Panc1 (cell line): ENCODE measurements at regions not wholly inside any gene's neighbourhood (a gene's known extent, or its start where the extent isn't known, plus 50 kb on each side); places are given as distances from the start of the nearest gene placed in this dataset.

Source experiments
- ATAC-seq: fragments of 200-7000 bp; cut with Tn5 transposase; 2 replicates; pipeline ENCODE4 v1.9.1; 2020; ENCODE audit warnings: mild to moderate bottlenecking, moderate library complexity
- BruUV-seq: library from RNA; stranded (reverse); fragments of 400-500 nt; replicated peaks from 2 replicates; lab custom pipeline; 2021; lab: Mats Ljungman, UMichigan
- CTCF ChIA-PET: fragments of 300-600 bp; sonication (Branson Sonifier 250); formaldehyde crosslinking; loops from one replicate; lab custom pipeline; 2022; ENCODE audit warnings: antibody characterized with exemption; lab: Charles Lee
- POLR2A ChIA-PET: fragments of 300-600 bp; sonication (Branson Sonifier 250); formaldehyde crosslinking; loops from one replicate; lab custom pipeline; 2022; ENCODE audit warnings: antibody characterized with exemption; lab: Charles Lee
- DNase-seq: peaks from one replicate; pipeline ENCODE4 v3.0.0-alpha.2; 2010; ENCODE audit warnings: low read depth, low spot score
- H3K27ac ChIP-seq: 2 replicates; pipeline ENCODE4 v1.5.1; 2011; ENCODE audit warnings: mild to moderate bottlenecking, low read length, inconsistent platforms
- H3K27me3 ChIP-seq: fragments of 200-500 bp; sonication (Bioruptor generic); 2 replicates; pipeline ENCODE4 v1.6.0; 2014; ENCODE audit warnings: low read length, inconsistent platforms; ENCODE audit not compliant: control insufficient read depth, insufficient read depth
- H3K36me3 ChIP-seq: fragments of 200-500 bp; sonication (Bioruptor generic); 2 replicates; pipeline ENCODE4 v1.5.1; 2014; ENCODE audit warnings: inconsistent platforms, mild to moderate bottlenecking, low read length, moderate library complexity; ENCODE audit not compliant: control insufficient read depth, insufficient read depth
- H3K4me1 ChIP-seq: 2 replicates; pipeline ENCODE4 v1.5.1; 2011; ENCODE audit warnings: inconsistent platforms, mild to moderate bottlenecking, low read length, moderate library complexity; ENCODE audit not compliant: control insufficient read depth, insufficient read depth
- H3K4me3 ChIP-seq, 2 experiments: 2 replicates each; pipeline ENCODE4 v1.5.1; 2011 to 2012; ENCODE audit warnings: low read depth in 2 of 2, low read length in 2 of 2, mild to moderate bottlenecking in 2 of 2, inconsistent platforms in 1 of 2, moderate library complexity in 1 of 2
- H3K9me3 ChIP-seq: fragments of 200-500 bp; sonication (Bioruptor generic); 2 replicates; pipeline ENCODE4 v1.5.1; 2014; ENCODE audit warnings: low read depth, mild to moderate bottlenecking, inconsistent platforms, low read length, moderate library complexity; ENCODE audit not compliant: control insufficient read depth, insufficient read depth
- CTCF ChIP-seq: fragments of 450-650 bp; IDR thresholded peaks from 2 replicates; pipeline ENCODE4 v1.5.1; 2017; ENCODE audit warnings: mild to moderate bottlenecking
- POLR2AphosphoS5 ChIP-seq: IDR thresholded peaks from 2 replicates; pipeline ENCODE4 v1.6.1; 2012; ENCODE audit warnings: mild to moderate bottlenecking, low read depth, low read length, moderate library complexity
- REST ChIP-seq, 2 experiments: IDR thresholded peaks; 2 replicates each; pipeline ENCODE4 v1.6.1; 2011 to 2012; ENCODE audit warnings: low read depth in 2 of 2, control low read depth in 1 of 2, low read length in 1 of 2, mild to moderate bottlenecking in 1 of 2, moderate library complexity in 1 of 2; ENCODE audit not compliant: insufficient read depth in 1 of 2
- SIN3A ChIP-seq: IDR thresholded peaks from 2 replicates; pipeline ENCODE4 v1.6.1; 2012; ENCODE audit warnings: low read depth, mild to moderate bottlenecking, low read length, moderate library complexity, borderline replicate concordance; ENCODE audit not compliant: insufficient read depth
- TCF7L2 ChIP-seq: IDR thresholded peaks from 2 replicates; pipeline ENCODE4 v1.6.1; 2011; ENCODE audit warnings: mild to moderate bottlenecking, low read depth, low read length, inconsistent platforms
- in situ Hi-C: cut with HindIII; loops from 2 replicates; pipeline ENCODE4 v1.10.0; 2016; ENCODE audit warnings: low sequenced_read_pairs, low pct_unique_long_range_greater_than_20kb
- intact Hi-C: fragments of 100-400 bp; cut with micrococcal nuclease; formaldehyde crosslinking; loops from one replicate; pipeline ENCODE4 v1.10.0; 2022; ENCODE audit not compliant: unreplicated experiment

GRCh38 chr22:44429941-44430587 is 68.0 kb downstream of the RTL6 start:
- ChIA-PET POLR2A (interaction anchor here (0.6 kb wide), 2 partner anchors 62 to 197 kb away, joined by 3 to 6 read pairs; no protein-coding TSS in a partner anchor), CTCF (no interaction called here)
- H3K4me1 ChIP-seq = no peaks in the 10 kb centered on the region
- no peaks in the 10 kb centered on the region for H3K36me3 ChIP-seq
- no peaks in the 10 kb centered on the region for H3K27me3 ChIP-seq
- no peak for DNase-seq
- no peaks in the 10 kb centered on the region for H3K9me3 ChIP-seq
- intact Hi-C loops (no loop called here), in situ Hi-C loops (no loop called here)
- H3K4me3 ChIP-seq = no peak overlapping the region
- H3K27ac ChIP-seq = no peak overlapping the region
- BruUV-seq = no TSS peak
- ATAC-seq = no peak
- no peak for TF ChIP-seq CTCF
- TF ChIP-seq POLR2AphosphoS5 = no peak
- TF ChIP-seq TCF7L2 = no peak
- no peak for TF ChIP-seq SIN3A

GRCh38 chr22:44428941-44429830 is 68.8 kb downstream of the RTL6 start:
- H3K27me3 ChIP-seq = no peaks in the 10 kb centered on the region
- H3K27ac ChIP-seq = no peak overlapping the region
- intact Hi-C loops (no loop called here), in situ Hi-C loops (no loop called here)
- BruUV-seq = no TSS peak
- no peak overlapping the region for H3K4me3 ChIP-seq
- ATAC-seq = no peak
- CTCF ChIA-PET = no interaction called here
- TF ChIP-seq REST (IDR thresholded peaks at IDR 0.05; ENCODE audit: insufficient read depth in 1 of 2, low read depth in 2 of 2, low read length in 1 of 2) (no peak), SIN3A (no peak), CTCF (no peak), POLR2AphosphoS5 (no peak), TCF7L2 (no peak)
- no peaks in the 10 kb centered on the region for H3K36me3 ChIP-seq
- H3K4me1 ChIP-seq = no peaks in the 10 kb centered on the region
- H3K9me3 ChIP-seq = no peaks in the 10 kb centered on the region
- no peak for DNase-seq
- POLR2A ChIA-PET = interaction anchor here (0.6 kb wide), 1 partner anchor 63 kb away, joined by 3 read pairs; no protein-coding TSS in a partner anchor
